OCI-LY3 (cell line): ENCODE measurements at regions not wholly inside any gene's neighbourhood (a gene's known extent, or its start where the extent isn't known, plus 50 kb on each side); places are given as distances from the start of the nearest gene placed in this dataset.

Source experiments
- EZH2phosphoT487 ChIP-seq: fragments of 200-600 bp; shearing (Covaris generic); IDR thresholded peaks from 2 replicates; pipeline ENCODE4 v1.6.1; 2018; ENCODE audit warnings: antibody characterized with exemption, mixed run types, low read depth
- TF ChIP-seq, protein P1 (sequence below): fragments of 200-600, 300-600 bp; sonication (generic); IDR thresholded peaks from 2 replicates; pipeline ENCODE4 v1.5.1; 2014; ENCODE audit warnings: antibody characterized with exemption, low read length, low read depth

GRCh38 chrY:18997635-18998240 lies 224.2 kb upstream of the HSFY2 start:
- TF ChIP-seq, protein P1, sequence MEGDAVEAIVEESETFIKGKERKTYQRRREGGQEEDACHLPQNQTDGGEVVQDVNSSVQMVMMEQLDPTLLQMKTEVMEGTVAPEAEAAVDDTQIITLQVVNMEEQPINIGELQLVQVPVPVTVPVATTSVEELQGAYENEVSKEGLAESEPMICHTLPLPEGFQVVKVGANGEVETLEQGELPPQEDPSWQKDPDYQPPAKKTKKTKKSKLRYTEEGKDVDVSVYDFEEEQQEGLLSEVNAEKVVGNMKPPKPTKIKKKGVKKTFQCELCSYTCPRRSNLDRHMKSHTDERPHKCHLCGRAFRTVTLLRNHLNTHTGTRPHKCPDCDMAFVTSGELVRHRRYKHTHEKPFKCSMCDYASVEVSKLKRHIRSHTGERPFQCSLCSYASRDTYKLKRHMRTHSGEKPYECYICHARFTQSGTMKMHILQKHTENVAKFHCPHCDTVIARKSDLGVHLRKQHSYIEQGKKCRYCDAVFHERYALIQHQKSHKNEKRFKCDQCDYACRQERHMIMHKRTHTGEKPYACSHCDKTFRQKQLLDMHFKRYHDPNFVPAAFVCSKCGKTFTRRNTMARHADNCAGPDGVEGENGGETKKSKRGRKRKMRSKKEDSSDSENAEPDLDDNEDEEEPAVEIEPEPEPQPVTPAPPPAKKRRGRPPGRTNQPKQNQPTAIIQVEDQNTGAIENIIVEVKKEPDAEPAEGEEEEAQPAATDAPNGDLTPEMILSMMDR = peak; percentile 22
- TF ChIP-seq EZH2phosphoT487 = no peak
